ENCODE measurements at regions not wholly inside any gene's neighbourhood (a gene's known extent, or its start where the extent isn't known, plus 50 kb on each side); places are given as distances from the start of the nearest gene placed in this dataset.

DNA sequence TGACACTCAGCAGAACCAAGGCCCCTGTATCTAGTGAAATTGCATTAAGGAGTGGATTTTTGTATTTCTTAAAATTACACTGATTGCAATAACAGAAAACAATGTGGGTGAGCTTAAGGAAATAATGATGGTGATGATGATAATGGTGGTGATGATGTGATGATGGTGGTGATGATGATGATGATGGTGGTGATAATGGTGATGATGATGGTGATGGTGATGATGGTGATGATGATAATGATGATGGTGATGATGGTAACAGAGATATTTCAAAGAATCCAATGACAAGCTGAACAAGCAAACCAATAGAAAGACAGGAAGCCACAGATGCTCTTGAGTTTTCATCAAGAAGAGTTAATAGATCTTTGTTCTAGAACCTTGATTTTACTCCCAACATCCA is 630.7 kb upstream of the AUTS2 start:
- H2AFZ ChIP-seq (ENCODE audit: low read length) = no peak overlapping the region
- no peak overlapping the region for H3K27ac ChIP-seq (ENCODE audit: low read depth, low read length)
- TF ChIP-seq CTCF (IDR thresholded peaks at IDR 0.05; ENCODE audit: extremely low read depth, low read depth, low read length) = no peak
- peaks cover 13% of the 10 kb centered on the region for H3K4me1 ChIP-seq (ENCODE audit: insufficient read depth, low read length)
- H3K9me3 ChIP-seq (ENCODE audit: low read depth, low read length) = no peaks in the 10 kb centered on the region
- H3K4me2 ChIP-seq (ENCODE audit: insufficient read depth, low read length) = no peak overlapping the region
- no peaks in the 10 kb centered on the region for H3K36me3 ChIP-seq (ENCODE audit: insufficient read depth, low read length)
- no peaks in the 10 kb centered on the region for H3K27me3 ChIP-seq (ENCODE audit: insufficient read depth, low read length)
- no peaks in the 10 kb centered on the region for H3K79me2 ChIP-seq (ENCODE audit: insufficient read depth, low read length)
- H3K4me3 ChIP-seq (ENCODE audit: insufficient read depth, low read length) = no peak overlapping the region
- DNase-seq (ENCODE audit: insufficient read length, low spot score, missing footprints) = no peak
- H4K20me1 ChIP-seq (ENCODE audit: insufficient read depth, low read length) = no peaks in the 10 kb centered on the region

DNA sequence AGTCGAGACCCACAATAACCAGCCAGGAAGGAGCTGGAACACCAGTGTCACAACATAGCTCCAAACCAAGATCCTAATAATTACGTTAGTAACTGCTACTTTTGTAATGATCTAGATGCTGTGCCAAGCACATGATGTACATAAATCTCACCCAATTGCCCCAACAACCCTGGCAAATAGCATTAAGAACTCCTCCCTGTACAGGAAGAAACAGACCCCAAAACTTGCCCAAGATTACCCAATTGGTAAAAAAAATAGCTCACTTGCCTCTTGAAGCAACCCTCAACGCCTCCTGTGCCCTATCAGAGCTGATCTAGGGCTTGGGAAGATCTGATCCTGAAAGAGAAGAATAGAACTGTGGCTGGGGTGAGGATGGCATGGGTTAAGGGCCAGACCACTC is 628.7 kb upstream of the AUTS2 start:
- Histone ChIP-seq H4K20me1 (ENCODE audit: insufficient read depth, low read length) (no peaks in the 10 kb centered on the region), H3K4me2 (ENCODE audit: insufficient read depth, low read length) (no peak overlapping the region), H3K9me3 (ENCODE audit: low read depth, low read length) (no peaks in the 10 kb centered on the region), H3K4me3 (ENCODE audit: insufficient read depth, low read length) (no peak overlapping the region), H3K27me3 (ENCODE audit: insufficient read depth, low read length) (no peaks in the 10 kb centered on the region), H2AFZ (ENCODE audit: low read length) (no peak overlapping the region), H3K36me3 (ENCODE audit: insufficient read depth, low read length) (no peaks in the 10 kb centered on the region), H3K4me1 (ENCODE audit: insufficient read depth, low read length) (peaks cover 2% of the 10 kb centered on the region), H3K79me2 (ENCODE audit: insufficient read depth, low read length) (no peaks in the 10 kb centered on the region), H3K27ac (ENCODE audit: low read depth, low read length) (no peak overlapping the region)
- TF ChIP-seq CTCF (IDR thresholded peaks at IDR 0.05; ENCODE audit: extremely low read depth, low read depth, low read length) = no peak
- no peak for DNase-seq (ENCODE audit: insufficient read length, low spot score, missing footprints)

DNA sequence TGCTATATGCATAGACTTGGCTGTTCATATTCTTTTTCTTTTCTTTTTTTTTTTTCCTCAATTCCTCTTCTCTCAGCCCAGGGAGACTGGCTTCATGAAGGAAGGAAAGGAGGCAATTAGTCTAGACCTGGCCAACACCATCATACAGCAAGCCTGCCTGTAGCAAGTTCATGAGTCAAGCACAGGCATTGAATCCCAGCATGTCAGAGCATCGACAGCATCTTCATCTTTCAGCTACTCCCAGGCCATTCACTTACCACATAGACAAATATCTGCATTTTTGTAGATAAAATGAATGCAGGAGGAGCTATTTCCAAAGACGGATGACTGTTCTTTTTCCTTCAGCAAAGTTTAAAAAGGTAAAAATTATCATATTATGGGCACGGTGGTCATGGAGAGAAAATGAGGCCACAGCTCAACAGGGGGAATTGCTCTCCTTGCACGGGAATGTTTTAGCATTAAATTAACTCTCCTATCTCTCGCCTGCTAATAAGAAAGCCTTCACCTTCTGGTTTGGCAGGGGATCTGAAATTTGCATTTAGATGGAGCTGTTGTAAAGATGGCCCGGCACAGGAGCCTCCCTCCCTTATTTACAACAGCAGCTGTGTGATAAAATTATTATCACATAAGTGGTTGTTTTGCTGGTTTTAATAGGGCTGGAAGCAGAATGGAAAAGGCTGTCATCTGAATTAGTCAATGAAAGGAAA is 626.5 kb upstream of the AUTS2 start:
- Histone ChIP-seq H3K4me3 (ENCODE audit: insufficient read depth, low read length) (no peak overlapping the region), H4K20me1 (ENCODE audit: insufficient read depth, low read length) (no peaks in the 10 kb centered on the region), H3K79me2 (ENCODE audit: insufficient read depth, low read length) (no peaks in the 10 kb centered on the region), H3K4me1 (ENCODE audit: insufficient read depth, low read length) (no peaks in the 10 kb centered on the region), H3K9me3 (ENCODE audit: low read depth, low read length) (no peaks in the 10 kb centered on the region), H3K36me3 (ENCODE audit: insufficient read depth, low read length) (no peaks in the 10 kb centered on the region), H3K27me3 (ENCODE audit: insufficient read depth, low read length) (no peaks in the 10 kb centered on the region), H2AFZ (ENCODE audit: low read length) (no peak overlapping the region), H3K27ac (ENCODE audit: low read depth, low read length) (no peak overlapping the region), H3K4me2 (ENCODE audit: insufficient read depth, low read length) (no peak overlapping the region)
- no peak for TF ChIP-seq CTCF (IDR thresholded peaks at IDR 0.05; ENCODE audit: extremely low read depth, low read depth, low read length)
- DNase-seq (ENCODE audit: insufficient read length, low spot score, missing footprints) = no peak

GRCh38 chr7:68977385-68978055 is 620.8 kb upstream of the AUTS2 start:
- Histone ChIP-seq H3K36me3 (ENCODE audit: insufficient read depth, low read length) (no peaks in the 10 kb centered on the region), H3K4me1 (ENCODE audit: insufficient read depth, low read length) (peaks cover 15% of the 10 kb centered on the region), H3K27me3 (ENCODE audit: insufficient read depth, low read length) (no peaks in the 10 kb centered on the region), H3K4me3 (ENCODE audit: insufficient read depth, low read length) (no peak overlapping the region), H4K20me1 (ENCODE audit: insufficient read depth, low read length) (no peaks in the 10 kb centered on the region), H3K4me2 (ENCODE audit: insufficient read depth, low read length) (peak overlapping the region; percentile 36), H3K79me2 (ENCODE audit: insufficient read depth, low read length) (no peaks in the 10 kb centered on the region), H3K27ac (ENCODE audit: low read depth, low read length) (no peak overlapping the region), H2AFZ (ENCODE audit: low read length) (peak overlapping the region; percentile 2), H3K9me3 (ENCODE audit: low read depth, low read length) (no peaks in the 10 kb centered on the region)
- TF ChIP-seq CTCF (IDR thresholded peaks at IDR 0.05; ENCODE audit: extremely low read depth, low read depth, low read length) = no peak
- DNase-seq (ENCODE audit: insufficient read length, low spot score, missing footprints) = no peak

Data from osteoblast (primary cell).